ENCODE measurements at regions not wholly inside any gene's neighbourhood (a gene's known extent, or its start where the extent isn't known, plus 50 kb on each side); places are given as distances from the start of the nearest gene placed in this dataset.

DNA sequence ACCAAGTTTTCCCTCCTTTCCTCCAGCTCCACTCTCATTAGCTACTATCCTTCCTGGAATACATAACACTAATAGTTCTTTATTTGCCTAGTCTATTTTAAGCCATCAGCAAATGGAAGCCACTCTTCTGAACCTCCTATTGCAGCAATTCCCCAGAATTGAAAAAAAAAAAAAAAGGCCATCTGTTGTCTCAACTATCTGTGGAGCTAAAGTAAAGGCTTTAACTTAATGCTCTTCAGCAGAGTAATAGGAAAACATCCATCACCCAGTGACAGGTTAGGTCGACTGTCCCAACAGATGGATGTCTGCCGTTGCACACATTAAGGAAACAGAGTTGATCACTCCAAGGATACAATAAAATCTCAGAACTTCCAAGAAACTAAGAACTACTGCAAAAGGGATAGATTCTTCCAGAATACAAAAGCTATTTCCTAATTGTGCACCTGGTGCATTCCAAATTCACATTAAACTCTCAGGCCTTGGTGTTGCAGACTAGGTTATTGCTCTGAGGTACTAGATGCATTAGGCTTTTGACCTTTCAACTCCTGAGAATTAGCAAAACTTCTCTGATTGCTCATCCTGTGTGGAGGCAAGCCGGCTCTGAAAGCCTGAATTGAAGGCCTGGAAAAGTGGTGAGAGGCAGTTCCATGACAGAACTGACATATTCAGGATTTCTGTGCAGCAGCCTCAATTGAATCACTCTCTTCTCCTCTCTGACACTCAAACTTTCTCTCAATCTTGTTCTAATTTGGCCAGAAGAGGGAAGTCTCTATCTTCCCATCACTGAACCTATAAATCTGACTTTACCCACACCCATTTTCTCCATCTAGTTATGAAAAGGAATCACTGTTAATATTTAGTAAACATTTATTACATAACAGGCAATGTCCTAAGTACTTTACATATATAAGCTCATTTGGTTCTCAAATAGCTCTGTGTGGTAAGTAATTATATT is 238.4 kb upstream of the HMGA2 start:
- TF ChIP-seq CTCF (conservative IDR thresholded peaks at IDR 0.05; ENCODE audit: low read depth, low read length) (0 out of 2 replicates have a peak, but pooled peaks have one; percentile 20), EZH2 (IDR thresholded peaks at IDR 0.05; ENCODE audit: low read length, unreplicated experiment) (no peak), EZH2phosphoT487 (IDR thresholded peaks at IDR 0.05; ENCODE audit: borderline replicate concordance, low read length) (no peak)
